Vagina (tissue), 2 donors: ENCODE measurements at regions not wholly inside any gene's neighbourhood (a gene's known extent, or its start where the extent isn't known, plus 50 kb on each side); places are given as distances from the start of the nearest gene placed in this dataset.

Source experiments
- POLR2AphosphoS5 ChIP-seq, 2 donors: sonication (generic); formaldehyde crosslinking; IDR thresholded peaks; one replicate each; pipeline ENCODE4 v1.9.0; 2017; ENCODE audit warnings: antibody characterized with exemption in 2 of 2, mild to moderate bottlenecking in 2 of 2, low read depth in 1 of 2; ENCODE audit not compliant: insufficient read depth in 1 of 2
- TF ChIP-seq, protein P1 (sequence below), 3 experiments: fragments of 450-650 bp in 2 of 3; fragments of 200-600 bp in 1 of 3; sonication (generic) in 1 of 3; IDR thresholded peaks; one replicate each; pipeline ENCODE4 v1.5.1; 2017 to 2019; ENCODE audit warnings: antibody characterized with exemption in 3 of 3, mild to moderate bottlenecking in 2 of 3, moderate library complexity in 2 of 3

DNA sequence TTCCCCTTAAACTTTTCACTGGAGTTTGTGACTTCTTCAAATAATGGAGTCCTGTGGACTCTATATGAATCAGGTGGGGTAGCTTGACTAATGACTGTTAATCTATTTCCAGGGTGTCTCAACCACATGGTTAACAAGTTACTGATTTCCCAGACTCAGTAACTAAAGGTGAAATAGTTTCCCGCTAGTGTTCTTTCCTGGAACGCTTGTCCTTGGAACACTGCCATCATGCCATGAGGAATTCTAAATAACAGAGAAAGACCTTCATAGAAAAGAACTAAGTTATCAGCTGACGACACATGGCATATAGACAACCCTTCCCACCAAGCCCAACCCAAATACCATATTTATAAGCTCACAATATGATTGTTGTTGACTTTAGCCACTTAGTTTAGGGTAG lies 1027.9 kb upstream of the FAM98A start:
- TF ChIP-seq, protein P1, sequence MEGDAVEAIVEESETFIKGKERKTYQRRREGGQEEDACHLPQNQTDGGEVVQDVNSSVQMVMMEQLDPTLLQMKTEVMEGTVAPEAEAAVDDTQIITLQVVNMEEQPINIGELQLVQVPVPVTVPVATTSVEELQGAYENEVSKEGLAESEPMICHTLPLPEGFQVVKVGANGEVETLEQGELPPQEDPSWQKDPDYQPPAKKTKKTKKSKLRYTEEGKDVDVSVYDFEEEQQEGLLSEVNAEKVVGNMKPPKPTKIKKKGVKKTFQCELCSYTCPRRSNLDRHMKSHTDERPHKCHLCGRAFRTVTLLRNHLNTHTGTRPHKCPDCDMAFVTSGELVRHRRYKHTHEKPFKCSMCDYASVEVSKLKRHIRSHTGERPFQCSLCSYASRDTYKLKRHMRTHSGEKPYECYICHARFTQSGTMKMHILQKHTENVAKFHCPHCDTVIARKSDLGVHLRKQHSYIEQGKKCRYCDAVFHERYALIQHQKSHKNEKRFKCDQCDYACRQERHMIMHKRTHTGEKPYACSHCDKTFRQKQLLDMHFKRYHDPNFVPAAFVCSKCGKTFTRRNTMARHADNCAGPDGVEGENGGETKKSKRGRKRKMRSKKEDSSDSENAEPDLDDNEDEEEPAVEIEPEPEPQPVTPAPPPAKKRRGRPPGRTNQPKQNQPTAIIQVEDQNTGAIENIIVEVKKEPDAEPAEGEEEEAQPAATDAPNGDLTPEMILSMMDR (IDR thresholded peaks at IDR 0.05): no peak
- TF ChIP-seq POLR2AphosphoS5 (IDR thresholded peaks at IDR 0.05; ENCODE audit: insufficient read depth in 1 of 2, low read depth in 1 of 2): no peak
